ENCODE measurements at regions not wholly inside any gene's neighbourhood (a gene's known extent, or its start where the extent isn't known, plus 50 kb on each side); places are given as distances from the start of the nearest gene placed in this dataset.

DNA sequence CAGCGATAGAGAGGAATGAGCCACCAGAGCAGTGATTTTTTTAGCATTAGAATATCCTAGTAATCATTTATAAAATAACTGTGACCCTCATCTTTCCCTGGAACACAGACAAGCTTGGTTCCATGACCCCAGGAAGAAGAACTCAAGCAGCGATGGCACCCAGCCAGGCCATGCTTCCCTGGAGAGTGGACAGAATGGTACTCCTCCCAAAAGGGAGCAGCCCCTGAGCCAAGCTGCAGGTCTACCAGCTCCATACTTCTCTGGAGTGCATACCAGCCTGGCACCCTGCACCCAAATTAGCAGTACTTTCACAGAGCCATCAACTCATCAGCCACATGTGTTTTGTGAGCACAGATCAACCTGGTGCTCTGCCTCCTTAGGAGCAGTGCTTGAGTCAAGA lies 310.9 kb upstream of the PCDH10 start:
- Histone ChIP-seq H3F3A (ENCODE audit: insufficient read depth, low read length, poor library complexity, severe bottlenecking) (no peaks in the 10 kb centered on the region), H3K79me2 (replicated peaks; ENCODE audit: insufficient read depth, low read length) (no peaks in the 10 kb centered on the region), H3K9ac (ENCODE audit: low read length) (no peak overlapping the region), H3K27me3 (ENCODE audit: insufficient read depth, low read depth, low read length) (no peaks in the 10 kb centered on the region), H3K9me2 (ENCODE audit: insufficient read depth, low read length) (no peaks in the 10 kb centered on the region), H3K9me3 (ENCODE audit: low read length) (no peaks in the 10 kb centered on the region), H3K4me2 (ENCODE audit: low read length) (no peak overlapping the region), H3K27ac (ENCODE audit: low read length) (no peak overlapping the region), H2AFZ (ENCODE audit: low read depth, low read length) (no peak overlapping the region), H3K4me3 (ENCODE audit: low read length) (no peak overlapping the region), H4K20me1 (ENCODE audit: insufficient read depth) (no peaks in the 10 kb centered on the region), H3K36me3 (ENCODE audit: insufficient read depth, low read length) (no peaks in the 10 kb centered on the region)
- TF ChIP-seq TAF1 (IDR thresholded peaks at IDR 0.05; ENCODE audit: low read depth): no peak
- TF ChIP-seq, protein P1, sequence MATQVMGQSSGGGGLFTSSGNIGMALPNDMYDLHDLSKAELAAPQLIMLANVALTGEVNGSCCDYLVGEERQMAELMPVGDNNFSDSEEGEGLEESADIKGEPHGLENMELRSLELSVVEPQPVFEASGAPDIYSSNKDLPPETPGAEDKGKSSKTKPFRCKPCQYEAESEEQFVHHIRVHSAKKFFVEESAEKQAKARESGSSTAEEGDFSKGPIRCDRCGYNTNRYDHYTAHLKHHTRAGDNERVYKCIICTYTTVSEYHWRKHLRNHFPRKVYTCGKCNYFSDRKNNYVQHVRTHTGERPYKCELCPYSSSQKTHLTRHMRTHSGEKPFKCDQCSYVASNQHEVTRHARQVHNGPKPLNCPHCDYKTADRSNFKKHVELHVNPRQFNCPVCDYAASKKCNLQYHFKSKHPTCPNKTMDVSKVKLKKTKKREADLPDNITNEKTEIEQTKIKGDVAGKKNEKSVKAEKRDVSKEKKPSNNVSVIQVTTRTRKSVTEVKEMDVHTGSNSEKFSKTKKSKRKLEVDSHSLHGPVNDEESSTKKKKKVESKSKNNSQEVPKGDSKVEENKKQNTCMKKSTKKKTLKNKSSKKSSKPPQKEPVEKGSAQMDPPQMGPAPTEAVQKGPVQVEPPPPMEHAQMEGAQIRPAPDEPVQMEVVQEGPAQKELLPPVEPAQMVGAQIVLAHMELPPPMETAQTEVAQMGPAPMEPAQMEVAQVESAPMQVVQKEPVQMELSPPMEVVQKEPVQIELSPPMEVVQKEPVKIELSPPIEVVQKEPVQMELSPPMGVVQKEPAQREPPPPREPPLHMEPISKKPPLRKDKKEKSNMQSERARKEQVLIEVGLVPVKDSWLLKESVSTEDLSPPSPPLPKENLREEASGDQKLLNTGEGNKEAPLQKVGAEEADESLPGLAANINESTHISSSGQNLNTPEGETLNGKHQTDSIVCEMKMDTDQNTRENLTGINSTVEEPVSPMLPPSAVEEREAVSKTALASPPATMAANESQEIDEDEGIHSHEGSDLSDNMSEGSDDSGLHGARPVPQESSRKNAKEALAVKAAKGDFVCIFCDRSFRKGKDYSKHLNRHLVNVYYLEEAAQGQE (IDR thresholded peaks at IDR 0.05; ENCODE audit: borderline replicate concordance): no peak
- no peak for TF ChIP-seq RAD21 (conservative IDR thresholded peaks at IDR 0.05)
- no peak for TF ChIP-seq POLR2AphosphoS5 (IDR thresholded peaks at IDR 0.05)
- TF ChIP-seq SMC3 (conservative IDR thresholded peaks at IDR 0.05; ENCODE audit: poor library complexity): no peak
- TF ChIP-seq EP300 (conservative IDR thresholded peaks at IDR 0.05; ENCODE audit: poor library complexity, severe bottlenecking): no peak
- TF ChIP-seq MXI1 (conservative IDR thresholded peaks at IDR 0.05; ENCODE audit: poor library complexity, severe bottlenecking): no peak
- no peak for TF ChIP-seq EZH2 (IDR thresholded peaks at IDR 0.05; ENCODE audit: borderline replicate concordance, insufficient read depth, low read length, poor library complexity, severe bottlenecking)
- TF ChIP-seq, protein P2, sequence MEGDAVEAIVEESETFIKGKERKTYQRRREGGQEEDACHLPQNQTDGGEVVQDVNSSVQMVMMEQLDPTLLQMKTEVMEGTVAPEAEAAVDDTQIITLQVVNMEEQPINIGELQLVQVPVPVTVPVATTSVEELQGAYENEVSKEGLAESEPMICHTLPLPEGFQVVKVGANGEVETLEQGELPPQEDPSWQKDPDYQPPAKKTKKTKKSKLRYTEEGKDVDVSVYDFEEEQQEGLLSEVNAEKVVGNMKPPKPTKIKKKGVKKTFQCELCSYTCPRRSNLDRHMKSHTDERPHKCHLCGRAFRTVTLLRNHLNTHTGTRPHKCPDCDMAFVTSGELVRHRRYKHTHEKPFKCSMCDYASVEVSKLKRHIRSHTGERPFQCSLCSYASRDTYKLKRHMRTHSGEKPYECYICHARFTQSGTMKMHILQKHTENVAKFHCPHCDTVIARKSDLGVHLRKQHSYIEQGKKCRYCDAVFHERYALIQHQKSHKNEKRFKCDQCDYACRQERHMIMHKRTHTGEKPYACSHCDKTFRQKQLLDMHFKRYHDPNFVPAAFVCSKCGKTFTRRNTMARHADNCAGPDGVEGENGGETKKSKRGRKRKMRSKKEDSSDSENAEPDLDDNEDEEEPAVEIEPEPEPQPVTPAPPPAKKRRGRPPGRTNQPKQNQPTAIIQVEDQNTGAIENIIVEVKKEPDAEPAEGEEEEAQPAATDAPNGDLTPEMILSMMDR (IDR thresholded peaks at IDR 0.05; ENCODE audit: poor library complexity, severe bottlenecking): no peak

DNA sequence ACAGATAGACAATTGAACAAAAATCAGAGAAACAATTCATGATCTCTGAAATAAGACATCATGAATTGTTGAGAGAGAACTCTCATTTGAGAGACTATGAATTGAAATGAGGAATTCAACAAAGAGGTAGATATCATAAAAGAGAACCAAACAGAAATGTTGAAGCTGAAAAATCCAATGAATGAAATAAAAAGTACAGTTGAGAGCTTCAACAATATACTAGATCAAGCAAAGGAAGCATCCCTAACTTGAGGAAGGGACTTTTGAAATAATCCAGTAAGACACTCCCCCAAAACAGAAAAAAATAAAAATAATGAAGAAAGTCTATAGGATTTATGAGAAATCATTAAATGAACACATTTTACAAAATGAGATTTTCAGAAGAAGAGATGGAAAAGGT lies 310.0 kb upstream of the PCDH10 start:
- Histone ChIP-seq H3K4me3 (ENCODE audit: low read length) (no peak overlapping the region), H3K4me2 (ENCODE audit: low read length) (no peak overlapping the region)

More for the DNA sequence above, 310.0 kb upstream of the PCDH10 start:
- H3F3A ChIP-seq (ENCODE audit: insufficient read depth, low read length, poor library complexity, severe bottlenecking): no peaks in the 10 kb centered on the region
- no peaks in the 10 kb centered on the region for H3K9me2 ChIP-seq (ENCODE audit: insufficient read depth, low read length)
- H4K20me1 ChIP-seq (ENCODE audit: insufficient read depth): no peaks in the 10 kb centered on the region
- no peak overlapping the region for H2AFZ ChIP-seq (ENCODE audit: low read depth, low read length)
- no peaks in the 10 kb centered on the region for H3K9me3 ChIP-seq (ENCODE audit: low read length)
- no peak overlapping the region for H3K9ac ChIP-seq (ENCODE audit: low read length)
- no peaks in the 10 kb centered on the region for H3K79me2 ChIP-seq (replicated peaks; ENCODE audit: insufficient read depth, low read length)
- no peaks in the 10 kb centered on the region for H3K36me3 ChIP-seq (ENCODE audit: insufficient read depth, low read length)
- H3K27ac ChIP-seq (ENCODE audit: low read length): no peak overlapping the region
- H3K27me3 ChIP-seq (ENCODE audit: insufficient read depth, low read depth, low read length): no peaks in the 10 kb centered on the region
- no peak for TF ChIP-seq POLR2AphosphoS5 (IDR thresholded peaks at IDR 0.05)
- TF ChIP-seq TAF1 (IDR thresholded peaks at IDR 0.05; ENCODE audit: low read depth): no peak
- TF ChIP-seq, protein P2 (IDR thresholded peaks at IDR 0.05; ENCODE audit: poor library complexity, severe bottlenecking): no peak
- TF ChIP-seq, protein P1 (IDR thresholded peaks at IDR 0.05; ENCODE audit: borderline replicate concordance): no peak
- TF ChIP-seq EZH2 (IDR thresholded peaks at IDR 0.05; ENCODE audit: borderline replicate concordance, insufficient read depth, low read length, poor library complexity, severe bottlenecking): no peak
- no peak for TF ChIP-seq EP300 (conservative IDR thresholded peaks at IDR 0.05; ENCODE audit: poor library complexity, severe bottlenecking)
- TF ChIP-seq MXI1 (conservative IDR thresholded peaks at IDR 0.05; ENCODE audit: poor library complexity, severe bottlenecking): no peak
- no peak for TF ChIP-seq RAD21 (conservative IDR thresholded peaks at IDR 0.05)
- no peak for TF ChIP-seq SMC3 (conservative IDR thresholded peaks at IDR 0.05; ENCODE audit: poor library complexity)
